HG03342 (cell line): ENCODE measurements at regions not wholly inside any gene's neighbourhood (a gene's known extent, or its start where the extent isn't known, plus 50 kb on each side); places are given as distances from the start of the nearest gene placed in this dataset.
"Not testable (repeated sequence)": the region's sequence is repeated elsewhere in the genome, so short reads cannot be mapped to it uniquely, and the experiment has no call there.

Experiments
- ATAC-seq: cut with Tn5 transposase; IDR thresholded peaks from one replicate; pipeline ENCODE4 v1.9.1; 2021; ENCODE audit warnings: mild to moderate bottlenecking, moderate library complexity; ENCODE audit not compliant: unreplicated experiment

DNA sequence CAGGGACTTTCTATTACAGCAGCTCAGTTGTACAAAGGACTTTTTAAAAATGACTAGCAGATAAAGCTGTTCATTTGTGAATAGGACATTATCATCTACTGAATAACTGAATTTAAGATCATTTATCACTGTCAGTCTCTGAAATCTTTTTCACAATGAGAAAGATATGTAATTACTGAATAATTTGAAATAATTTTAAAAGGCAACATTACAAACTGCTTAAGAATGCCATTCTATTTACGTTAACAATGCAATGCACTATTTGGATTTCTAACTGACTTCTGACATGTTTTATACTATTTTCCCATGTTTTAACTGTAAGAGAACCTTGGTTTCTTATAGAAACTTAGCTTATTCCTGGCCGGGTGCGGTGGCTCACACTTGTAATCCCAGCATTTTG is 2033.0 kb upstream of the PCDH20 start:
- no peak for ATAC-seq

- ATAC-seq, result no peak
Observed at GRCh38 chr13:63446329-63446728, 2030.7 kb upstream of the PCDH20 start.

GRCh38 chr13:63444225-63444624 is 2028.6 kb upstream of the PCDH20 start:
- ATAC-seq, result not testable (repeated sequence)

DNA sequence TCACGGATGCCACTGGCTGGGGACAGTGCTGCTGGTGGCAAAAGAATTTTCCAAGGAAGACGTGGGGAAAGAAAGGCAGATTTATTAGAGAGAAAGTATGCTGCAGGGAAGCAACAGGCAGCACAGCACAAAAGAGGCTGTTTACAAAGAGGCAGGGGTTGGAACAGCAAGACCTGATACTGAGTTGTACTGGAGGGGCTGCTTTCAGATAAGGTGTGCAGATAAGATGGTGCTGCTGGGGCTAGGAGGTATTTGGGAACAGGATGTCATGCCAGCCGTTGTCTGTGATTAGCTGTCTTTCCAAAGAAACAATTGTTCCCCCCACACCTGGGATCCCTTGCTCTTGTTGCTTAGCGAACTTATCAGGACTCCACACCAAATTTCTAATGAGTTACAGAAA is 2023.3 kb upstream of the PCDH20 start:
- ATAC-seq, result no peak

DNA sequence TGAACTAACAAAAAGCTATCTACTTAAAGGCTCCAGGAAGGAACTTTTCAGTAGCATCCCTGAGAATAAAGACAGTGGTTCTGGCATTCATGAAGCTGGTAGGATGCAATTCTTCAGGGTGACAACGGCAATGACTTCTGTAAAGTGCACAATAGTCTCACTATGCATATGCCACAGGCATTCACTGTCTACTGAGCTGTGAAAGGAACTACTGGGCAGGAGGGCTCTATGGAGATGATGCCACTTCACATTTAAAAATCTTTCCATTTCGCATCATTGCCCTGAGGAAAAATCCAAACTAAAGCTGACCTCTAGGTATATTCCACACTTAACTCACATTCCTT is 2020.6 kb upstream of the PCDH20 start:
- ATAC-seq, result no peak

- no peak for ATAC-seq
Observed at GRCh38 chr13:63435667-63436324, 2020.1 kb upstream of the PCDH20 start.

GRCh38 chr13:63433546-63434150 is 2018.0 kb upstream of the PCDH20 start:
- no peak for ATAC-seq

- ATAC-seq, result no peak
Observed at GRCh38 chr13:63427170-63427569, 2011.5 kb upstream of the PCDH20 start.

- ATAC-seq, result no peak
Observed at GRCh38 chr13:63425131-63425530, 2009.5 kb upstream of the PCDH20 start.

GRCh38 chr13:63421123-63421522 is 2005.5 kb upstream of the PCDH20 start:
- ATAC-seq, result no peak

DNA sequence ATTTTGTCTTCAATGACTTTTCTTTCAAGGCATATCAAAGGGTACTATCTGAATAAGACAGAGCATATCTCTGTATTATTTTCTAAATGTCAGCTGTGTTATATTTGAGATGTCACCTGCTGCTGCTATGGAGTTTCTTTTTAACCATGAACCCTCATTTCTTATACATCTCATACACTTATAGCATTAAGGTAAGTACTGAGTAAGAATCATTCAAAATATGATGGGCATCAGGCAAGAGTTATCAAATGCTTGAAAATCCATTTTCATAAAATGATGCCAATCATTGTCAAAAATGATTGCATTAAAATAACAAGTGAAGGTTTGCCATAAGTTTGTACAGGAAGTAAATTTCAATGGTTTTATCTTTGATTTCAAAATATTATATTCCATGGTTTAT is 2005.0 kb upstream of the PCDH20 start:
- no peak for ATAC-seq

DNA sequence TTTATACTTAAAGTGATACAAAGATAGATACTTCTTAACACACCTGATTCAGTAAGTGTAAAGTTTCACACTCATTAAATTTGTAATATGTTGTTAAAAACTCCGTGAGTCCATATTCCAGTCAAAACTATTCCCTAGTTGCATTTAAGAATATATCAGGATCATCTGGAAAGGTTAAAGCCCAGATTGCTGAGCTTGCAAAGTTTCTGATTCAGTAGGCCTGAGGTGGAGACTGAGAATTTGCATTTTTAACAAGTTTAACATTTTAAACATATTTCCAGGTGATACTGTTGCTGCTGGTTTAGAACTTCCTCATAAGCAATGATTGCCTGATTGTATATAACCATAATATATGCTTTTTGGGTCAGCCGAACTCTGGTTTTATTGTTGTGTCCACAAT is 1998.6 kb upstream of the PCDH20 start:
- ATAC-seq, result no peak

DNA sequence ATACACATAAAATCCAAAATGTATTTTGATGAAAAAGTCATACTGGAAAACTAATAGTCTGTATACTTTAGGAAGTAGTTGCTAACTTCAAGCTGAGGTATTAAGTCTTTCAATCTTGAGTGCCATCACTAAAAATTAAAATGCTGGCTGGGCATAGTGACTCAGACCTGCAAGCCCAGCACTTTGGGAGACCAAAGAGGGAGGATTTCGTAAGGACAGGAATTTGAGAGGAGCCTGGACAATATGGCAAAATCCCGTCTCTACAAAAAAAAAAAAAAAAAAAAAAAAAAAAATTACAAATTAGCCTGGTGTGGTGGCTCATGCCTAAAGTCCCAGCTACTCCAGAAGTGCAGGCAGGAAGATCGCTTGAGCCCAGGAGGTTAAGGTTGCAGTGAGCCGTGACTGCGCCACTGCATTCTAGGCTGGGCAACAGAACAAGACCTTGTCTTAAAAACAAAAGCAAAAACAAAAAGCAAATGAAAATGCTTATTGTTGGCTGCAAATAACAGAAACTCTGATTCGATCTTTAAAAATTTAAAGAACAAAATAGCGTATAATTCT is 1994.2 kb upstream of the PCDH20 start:
- no peak for ATAC-seq

- no peak for ATAC-seq
Observed at GRCh38 chr13:63408331-63409189, 1992.9 kb upstream of the PCDH20 start.

GRCh38 chr13:63403733-63404132 is 1988.1 kb upstream of the PCDH20 start:
- ATAC-seq, result no peak

DNA sequence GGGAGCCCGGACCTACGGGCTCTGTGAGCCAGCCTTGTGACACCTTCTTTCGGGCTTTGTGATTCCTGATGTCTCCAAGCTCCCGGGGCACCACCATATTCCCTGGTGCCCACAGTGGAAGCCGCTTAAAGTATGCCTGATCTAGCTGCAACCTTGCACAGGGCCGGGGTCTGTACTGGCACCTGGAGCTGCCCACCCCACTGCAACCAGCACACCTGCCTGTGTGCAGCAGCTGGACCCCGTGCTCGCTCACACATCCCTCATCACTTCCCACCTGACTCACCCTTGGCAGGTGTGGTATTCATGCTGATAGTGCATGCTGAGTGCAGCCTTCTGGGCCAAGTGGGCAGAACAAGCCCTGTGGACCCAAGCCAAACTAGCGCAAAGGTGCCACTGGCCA is 1981.1 kb upstream of the PCDH20 start:
- ATAC-seq, result no peak

GRCh38 chr13:63393112-63393511 is 1977.5 kb upstream of the PCDH20 start:
- ATAC-seq, result no peak

DNA sequence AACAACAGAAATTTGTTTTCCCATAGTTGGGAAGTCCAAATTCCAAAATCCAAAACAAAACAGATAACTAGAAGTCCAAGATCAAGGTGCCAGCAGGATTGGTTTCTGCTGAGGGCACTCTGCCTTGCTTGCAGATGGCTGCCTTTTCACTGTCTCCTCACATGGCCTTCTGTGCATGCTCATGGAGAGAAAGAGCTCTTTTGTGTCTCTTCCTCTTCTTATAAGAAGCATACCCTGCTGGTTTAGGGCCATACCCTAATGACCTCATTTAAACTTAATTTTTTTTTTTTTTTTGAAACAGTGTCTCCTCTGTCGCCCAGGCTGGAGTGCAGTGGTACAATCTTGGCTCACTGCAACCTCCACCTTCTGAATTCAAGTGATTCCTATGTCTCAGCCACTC is 1974.1 kb upstream of the PCDH20 start:
- no peak for ATAC-seq

- no peak for ATAC-seq
Observed at GRCh38 chr13:63381078-63381859, 1965.6 kb upstream of the PCDH20 start.

GRCh38 chr13:63377986-63378385 is 1962.3 kb upstream of the PCDH20 start:
- no peak for ATAC-seq

DNA sequence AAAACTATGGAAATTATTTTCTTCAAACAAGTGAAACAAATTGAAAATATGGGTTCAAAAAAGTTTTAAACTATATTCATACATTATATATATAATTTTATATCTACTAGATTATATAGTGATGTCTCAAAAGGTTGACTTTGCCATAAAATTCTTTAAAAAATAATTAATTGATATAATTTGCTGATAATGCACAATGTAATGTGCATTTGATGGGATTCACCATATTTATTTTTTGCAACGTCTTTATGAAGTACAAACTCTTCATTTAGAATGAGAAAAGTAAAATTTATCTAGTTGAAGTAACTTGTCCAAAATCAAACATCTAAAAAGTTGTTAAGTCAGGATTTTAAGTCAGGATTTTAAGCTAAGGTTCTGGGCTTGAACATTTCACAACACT is 1954.5 kb upstream of the PCDH20 start:
- ATAC-seq, result no peak
